ENCODE measurements at regions not wholly inside any gene's neighbourhood (a gene's known extent, or its start where the extent isn't known, plus 50 kb on each side); places are given as distances from the start of the nearest gene placed in this dataset.

- H3K4me1 Mint-ChIP-seq (ENCODE audit: insufficient read depth, unreplicated experiment) = peaks cover 13% of the 10 kb centered on the region
- H3K27ac Mint-ChIP-seq (ENCODE audit: low read depth, unreplicated experiment) = no peak overlapping the region
- ChIA-PET CTCF (no interaction called here), POLR2A (no interaction called here)
- no peak overlapping the region for H3K4me3 Mint-ChIP-seq (ENCODE audit: unreplicated experiment)
- no peaks in the 10 kb centered on the region for H3K9me3 Mint-ChIP-seq (ENCODE audit: unreplicated experiment)
- BruUV-seq (replicated peaks) = no TSS peak
- DNase-seq (ENCODE audit: unreplicated experiment) = no peak
- TF ChIP-seq CTCF (IDR thresholded peaks at IDR 0.05; ENCODE audit: unreplicated experiment) = no peak
- no peaks in the 10 kb centered on the region for H3K36me3 Mint-ChIP-seq (ENCODE audit: insufficient read depth, unreplicated experiment)
- intact Hi-C loops (cut with micrococcal nuclease) = no loop called here
- no peaks in the 10 kb centered on the region for H3K27me3 Mint-ChIP-seq (ENCODE audit: insufficient read depth, unreplicated experiment)
Observed at GRCh38 chr1:218867941-218868626, 305.6 kb upstream of the LYPLAL1 start.

GRCh38 chr1:218869276-218869675 lies 304.4 kb upstream of the LYPLAL1 start:
- no peaks in the 10 kb centered on the region for H3K9me3 Mint-ChIP-seq (ENCODE audit: unreplicated experiment)
- intact Hi-C loops (cut with micrococcal nuclease) = no loop called here
- no TSS peak for BruUV-seq (replicated peaks)
- no peak for TF ChIP-seq CTCF (IDR thresholded peaks at IDR 0.05; ENCODE audit: unreplicated experiment)
- peaks cover 12% of the 10 kb centered on the region for H3K4me1 Mint-ChIP-seq (ENCODE audit: insufficient read depth, unreplicated experiment)
- H3K4me3 Mint-ChIP-seq (ENCODE audit: unreplicated experiment) = no peak overlapping the region
- no peak for DNase-seq (ENCODE audit: unreplicated experiment)
- no peak overlapping the region for H3K27ac Mint-ChIP-seq (ENCODE audit: low read depth, unreplicated experiment)
- POLR2A ChIA-PET = no interaction called here
- CTCF ChIA-PET = interaction anchor here (0.6 to 0.9 kb wide), 2 partner anchors 144 to 846 kb away, joined by 3 read pairs; no protein-coding TSS in a partner anchor
- no peaks in the 10 kb centered on the region for H3K27me3 Mint-ChIP-seq (ENCODE audit: insufficient read depth, unreplicated experiment)
- H3K36me3 Mint-ChIP-seq (ENCODE audit: insufficient read depth, unreplicated experiment) = no peaks in the 10 kb centered on the region

GRCh38 chr1:218872026-218872425 lies 301.7 kb upstream of the LYPLAL1 start:
- no TSS peak for BruUV-seq (replicated peaks)
- Mint-ChIP-seq H3K4me1 (ENCODE audit: insufficient read depth, unreplicated experiment) (peaks cover 6% of the 10 kb centered on the region), H3K4me3 (ENCODE audit: unreplicated experiment) (no peak overlapping the region), H3K36me3 (ENCODE audit: insufficient read depth, unreplicated experiment) (no peaks in the 10 kb centered on the region), H3K27me3 (ENCODE audit: insufficient read depth, unreplicated experiment) (no peaks in the 10 kb centered on the region), H3K9me3 (ENCODE audit: unreplicated experiment) (no peaks in the 10 kb centered on the region), H3K27ac (ENCODE audit: low read depth, unreplicated experiment) (no peak overlapping the region)
- TF ChIP-seq CTCF (IDR thresholded peaks at IDR 0.05; ENCODE audit: unreplicated experiment) = no peak
- ChIA-PET CTCF (interaction anchor here (0.8 to 1.3 kb wide), 2 partner anchors 9 to 533 kb away, joined by 3 to 5 read pairs; no protein-coding TSS in a partner anchor), POLR2A (no interaction called here)
- no peak for DNase-seq (ENCODE audit: unreplicated experiment)
- intact Hi-C loops (cut with micrococcal nuclease) = no loop called here

GRCh38 chr1:218872928-218873327 lies 300.8 kb upstream of the LYPLAL1 start:
- Mint-ChIP-seq H3K4me1 (ENCODE audit: insufficient read depth, unreplicated experiment) (peaks cover 6% of the 10 kb centered on the region), H3K27ac (ENCODE audit: low read depth, unreplicated experiment) (no peak overlapping the region), H3K27me3 (ENCODE audit: insufficient read depth, unreplicated experiment) (no peaks in the 10 kb centered on the region), H3K36me3 (ENCODE audit: insufficient read depth, unreplicated experiment) (no peaks in the 10 kb centered on the region), H3K9me3 (ENCODE audit: unreplicated experiment) (no peaks in the 10 kb centered on the region), H3K4me3 (ENCODE audit: unreplicated experiment) (no peak overlapping the region)
- ChIA-PET CTCF (interaction anchor here (0.6 to 1.3 kb wide), 6 partner anchors 8 to 544 kb away, joined by 3 to 5 read pairs (median 3); no protein-coding TSS in a partner anchor), POLR2A (interaction anchor here (0.7 kb wide), 2 partner anchors 17 to 47 kb away, joined by 3 read pairs; no protein-coding TSS in a partner anchor)
- intact Hi-C loops (cut with micrococcal nuclease) = no loop called here
- TF ChIP-seq CTCF (IDR thresholded peaks at IDR 0.05; ENCODE audit: unreplicated experiment) = no peak
- BruUV-seq (replicated peaks) = no TSS peak
- no peak for DNase-seq (ENCODE audit: unreplicated experiment)
